HG03095 (cell line): ENCODE measurements at regions not wholly inside any gene's neighbourhood (a gene's known extent, or its start where the extent isn't known, plus 50 kb on each side); places are given as distances from the start of the nearest gene placed in this dataset.
"Not testable (repeated sequence)": the region's sequence is repeated elsewhere in the genome, so short reads cannot be mapped to it uniquely, and the experiment has no call there.

Source experiments
- ATAC-seq: cut with Tn5 transposase; IDR thresholded peaks from one replicate; pipeline ENCODE4 v1.9.1; 2021; ENCODE audit warnings: moderate library complexity; ENCODE audit not compliant: unreplicated experiment

GRCh38 chr10:23643111-23643780, 204.4 kb downstream of the OTUD1 start:
- no peak for ATAC-seq

- no peak for ATAC-seq
Measured at GRCh38 chr10:23648618-23649017, 209.7 kb downstream of the OTUD1 start.

DNA sequence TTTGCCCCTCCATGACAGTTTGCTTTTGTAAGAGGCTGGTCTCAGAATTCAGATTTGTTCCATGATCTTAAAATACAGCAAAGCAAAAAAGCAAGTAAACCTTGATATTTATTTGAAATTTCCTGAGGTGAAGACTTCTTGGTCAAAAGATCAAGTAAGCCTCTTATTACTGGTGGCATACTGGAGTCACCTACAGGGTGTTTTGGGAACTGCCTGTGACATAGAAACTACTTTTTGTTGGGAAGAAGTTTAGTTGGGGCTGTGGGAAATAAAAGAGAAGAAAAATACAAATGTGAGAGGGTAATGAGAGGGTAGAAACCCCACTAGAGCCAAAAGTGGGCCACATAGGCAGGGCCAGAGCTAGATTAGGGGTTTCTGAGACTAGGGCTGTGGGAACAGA, 217.9 kb downstream of the OTUD1 start:
- ATAC-seq, result no peak

DNA sequence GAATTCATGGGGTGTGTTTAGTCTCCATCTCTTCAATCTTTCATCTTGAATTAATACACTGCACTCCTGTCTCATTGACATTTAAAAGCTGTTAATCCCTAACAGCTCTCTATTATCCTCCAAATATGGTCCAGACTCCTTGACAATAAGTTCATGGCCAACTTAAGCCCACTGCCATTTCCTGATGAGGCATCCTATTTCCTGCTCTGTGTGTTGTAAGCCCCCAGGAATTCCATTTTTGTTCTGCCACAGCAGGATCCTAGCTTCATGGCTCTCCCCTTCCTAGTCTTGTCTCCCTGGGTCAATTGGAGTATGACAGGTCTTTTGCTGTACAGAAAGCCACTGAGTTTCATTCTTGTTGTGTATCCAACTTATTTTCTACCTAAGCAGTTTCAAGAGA, 218.8 kb downstream of the OTUD1 start:
- ATAC-seq, result no peak

- not testable (repeated sequence) for ATAC-seq
Measured at GRCh38 chr10:23671866-23672265, 233.0 kb downstream of the OTUD1 start.

GRCh38 chr10:23675585-23675984, 236.7 kb downstream of the OTUD1 start:
- ATAC-seq, result no peak

- no peak for ATAC-seq
Measured at GRCh38 chr10:23676296-23676695, 237.4 kb downstream of the OTUD1 start.

DNA sequence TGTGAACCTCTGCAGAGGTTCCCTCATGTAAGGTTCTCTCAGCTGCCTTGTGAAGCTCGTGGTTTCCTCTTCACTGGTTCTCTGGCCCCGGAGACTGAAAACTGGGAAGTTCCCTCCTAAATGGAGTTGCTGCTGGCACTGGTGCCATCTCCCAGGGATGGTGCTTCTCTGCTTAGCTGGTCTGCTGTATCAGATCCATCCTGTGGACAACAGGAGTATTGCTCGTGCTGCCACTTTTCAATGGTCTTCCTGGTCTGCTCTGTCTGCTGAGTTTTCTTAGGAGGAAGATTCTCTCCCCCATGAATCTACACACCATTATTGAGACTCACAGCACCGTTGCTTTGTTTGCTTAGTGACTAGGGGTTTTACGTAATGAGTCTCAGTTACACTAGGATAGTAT, 247.8 kb downstream of the OTUD1 start:
- ATAC-seq, result no peak

GRCh38 chr10:23692736-23693135, 253.9 kb downstream of the OTUD1 start:
- ATAC-seq, result no peak

- ATAC-seq, result no peak
Measured at GRCh38 chr10:23693501-23693901, 254.6 kb downstream of the OTUD1 start.

GRCh38 chr10:23693925-23694324, 255.1 kb downstream of the OTUD1 start:
- no peak for ATAC-seq

DNA sequence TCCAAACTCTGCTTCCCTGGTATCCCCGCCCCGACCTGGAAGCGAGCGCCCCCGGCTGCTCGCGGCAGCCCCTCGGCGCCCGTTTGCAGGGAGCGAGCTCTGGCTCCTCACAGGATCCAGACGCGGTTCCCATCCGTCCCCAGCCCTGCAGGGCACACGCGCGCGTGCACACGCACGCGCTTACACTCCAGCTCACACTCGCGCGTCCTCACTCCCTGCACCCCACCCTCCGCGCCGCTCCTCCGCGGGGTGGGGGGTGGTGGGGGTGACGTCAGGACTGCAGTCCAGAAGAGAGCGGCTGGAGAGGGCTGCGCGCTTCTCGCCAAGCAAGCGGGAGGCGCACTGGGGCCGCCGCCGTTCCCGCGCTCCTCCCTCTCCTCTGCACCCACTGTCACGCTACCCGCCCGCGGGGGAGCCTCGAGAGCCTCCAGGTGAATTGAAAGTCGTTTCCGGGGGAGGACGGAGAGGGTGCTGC, 255.6 kb downstream of the OTUD1 start:
- ATAC-seq, result no peak

DNA sequence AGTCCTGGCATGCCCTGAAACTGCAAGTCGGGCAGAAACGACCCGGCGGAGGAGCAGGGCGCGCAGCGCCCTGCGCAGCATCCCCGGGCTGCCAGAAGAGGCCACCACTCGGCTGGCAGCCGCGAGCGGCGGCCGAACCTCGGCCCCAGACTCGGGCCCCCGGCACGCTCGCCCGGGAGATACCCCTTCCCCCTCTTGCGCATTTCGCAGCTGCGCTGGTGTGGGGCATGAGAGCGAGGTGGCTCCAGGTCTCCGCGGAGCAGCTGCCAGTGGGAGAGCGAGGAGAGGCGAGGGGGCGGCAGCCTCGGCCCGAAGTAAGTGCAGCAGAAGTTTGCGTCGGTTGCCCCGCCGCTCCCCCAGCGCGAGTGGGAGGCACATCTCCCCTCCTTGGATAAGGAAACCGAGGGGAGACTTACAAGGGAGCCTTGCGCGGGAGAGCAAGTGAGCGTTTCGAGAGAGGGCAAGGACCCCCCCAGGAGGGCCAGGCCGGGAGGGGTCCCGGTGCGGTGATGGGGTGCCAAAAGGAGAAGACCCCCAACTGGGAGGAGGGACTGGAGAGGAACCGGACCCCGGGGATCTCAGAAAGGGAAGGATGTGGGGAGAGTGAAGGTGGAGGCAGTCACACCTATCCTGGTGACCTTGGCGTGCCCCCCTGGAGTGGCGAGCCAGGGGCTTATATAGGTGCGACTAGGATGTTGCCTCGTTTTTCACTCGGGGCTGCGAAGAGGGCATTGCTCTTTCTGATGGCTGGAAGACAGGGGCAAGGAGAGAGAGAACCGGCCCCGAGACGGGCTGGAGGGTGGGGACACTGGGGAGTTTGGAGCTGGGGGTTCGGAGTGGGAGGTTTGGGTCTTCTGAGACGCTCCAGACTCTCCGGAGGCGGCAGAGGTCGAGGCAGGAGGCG, 256.3 kb downstream of the OTUD1 start:
- no peak for ATAC-seq

DNA sequence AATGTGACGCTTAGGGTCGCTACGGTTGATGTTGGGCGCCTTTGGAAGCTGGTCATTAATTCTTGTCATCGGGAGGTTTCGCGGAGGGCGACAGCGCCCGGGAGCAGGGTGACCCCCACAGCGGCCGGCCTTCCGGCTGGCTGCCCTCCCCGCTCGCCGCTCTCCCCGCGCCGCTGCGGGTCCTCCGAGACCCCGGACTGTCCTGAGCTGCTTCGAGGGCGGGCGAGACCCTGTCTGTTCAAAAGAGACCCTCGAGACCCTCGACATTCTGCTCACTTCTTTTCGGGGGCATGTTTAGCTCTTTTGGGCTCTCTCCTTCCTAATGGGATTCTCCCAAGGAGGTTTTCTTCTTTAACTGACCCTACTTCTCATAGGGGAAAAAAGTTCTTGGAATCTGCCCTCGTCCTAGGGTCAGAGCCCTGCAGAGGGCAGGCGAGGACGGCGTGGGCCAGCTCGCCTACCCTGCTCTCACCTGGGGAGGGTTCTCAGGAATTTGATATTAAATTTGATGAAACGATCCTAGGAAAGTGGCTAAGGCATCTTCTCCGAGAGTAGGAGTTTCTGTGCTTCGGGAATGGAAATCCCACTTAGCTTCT, 257.0 kb downstream of the OTUD1 start:
- ATAC-seq, result no peak

DNA sequence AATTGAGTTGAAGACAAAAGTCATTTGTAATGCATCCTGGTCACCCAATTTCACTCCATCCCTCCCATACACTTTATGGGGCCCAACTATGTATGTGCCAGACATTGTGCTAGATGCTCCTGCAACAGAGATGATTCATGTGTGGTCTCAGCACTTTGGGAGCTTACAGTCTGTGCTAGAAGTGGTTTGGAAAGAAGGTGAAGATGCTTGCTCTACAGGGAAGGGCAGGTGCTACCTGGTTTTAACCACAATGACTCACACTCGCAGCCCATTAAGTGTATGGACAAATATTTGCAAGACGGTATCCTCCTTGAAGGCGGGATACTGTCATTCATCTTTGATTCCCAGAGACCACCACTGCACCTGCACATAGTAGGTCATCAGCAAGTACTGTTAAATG, 257.6 kb downstream of the OTUD1 start:
- ATAC-seq, result no peak

DNA sequence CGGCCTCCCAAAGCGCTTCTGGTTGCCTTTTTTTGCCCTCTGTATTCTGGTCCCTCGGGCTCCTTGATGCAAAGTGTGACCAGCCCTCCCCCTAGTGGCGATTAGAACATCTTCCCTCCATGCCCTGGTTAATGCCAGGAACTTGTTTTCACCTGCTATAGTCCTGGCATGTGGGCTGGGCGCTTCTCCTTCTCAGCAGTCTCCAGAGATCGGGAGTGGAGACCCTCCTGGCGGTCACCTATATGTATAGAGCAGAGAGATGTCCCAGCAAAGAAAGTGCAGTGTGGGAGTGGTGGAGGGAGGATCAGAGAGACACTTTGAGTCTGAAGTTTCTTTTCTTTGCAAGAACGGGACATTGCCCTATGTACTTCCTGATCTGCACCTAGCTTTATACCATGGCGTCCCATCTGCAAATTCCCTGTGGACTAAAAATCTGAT, 264.1 kb downstream of the OTUD1 start:
- ATAC-seq, result peak; percentile 96

DNA sequence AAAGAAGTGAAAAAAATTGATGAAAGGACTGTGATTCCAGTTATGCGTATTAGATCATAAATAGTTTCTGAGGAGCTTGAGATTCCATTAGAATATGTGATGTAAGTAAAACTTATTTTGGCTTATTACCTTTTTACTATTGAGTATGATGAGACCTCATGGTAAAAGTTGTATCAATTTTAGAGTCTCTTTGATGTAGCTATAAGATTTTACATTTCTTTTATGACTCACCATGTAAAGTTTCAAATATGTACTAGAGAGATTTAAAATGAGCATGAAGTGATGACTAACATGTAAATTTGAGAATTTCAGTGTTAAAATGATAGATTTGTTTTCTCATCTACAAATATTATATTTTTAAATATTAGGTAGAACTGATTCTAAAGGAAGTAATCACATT, 276.5 kb downstream of the OTUD1 start:
- ATAC-seq, result no peak

- ATAC-seq, result no peak
Measured at GRCh38 chr10:23717913-23718312, 279.0 kb downstream of the OTUD1 start.

DNA sequence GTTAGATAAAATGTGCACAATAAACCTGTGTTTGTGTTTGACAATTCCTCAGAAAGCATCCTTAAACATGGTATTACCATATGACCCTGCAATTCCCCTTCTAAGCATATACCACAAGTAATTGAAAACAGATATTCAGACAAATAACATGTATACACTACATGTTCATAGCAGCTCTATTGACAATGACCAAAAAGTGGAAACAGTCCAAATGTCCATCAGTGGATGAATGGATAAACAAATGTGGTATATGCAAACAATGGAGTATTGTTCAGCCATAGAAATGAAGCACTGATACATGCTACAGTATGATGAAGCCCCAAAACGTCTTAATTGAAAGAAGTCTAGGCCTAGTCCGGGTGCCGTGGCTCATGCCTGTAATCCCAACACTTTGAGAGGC, 280.1 kb downstream of the OTUD1 start:
- ATAC-seq, result no peak

DNA sequence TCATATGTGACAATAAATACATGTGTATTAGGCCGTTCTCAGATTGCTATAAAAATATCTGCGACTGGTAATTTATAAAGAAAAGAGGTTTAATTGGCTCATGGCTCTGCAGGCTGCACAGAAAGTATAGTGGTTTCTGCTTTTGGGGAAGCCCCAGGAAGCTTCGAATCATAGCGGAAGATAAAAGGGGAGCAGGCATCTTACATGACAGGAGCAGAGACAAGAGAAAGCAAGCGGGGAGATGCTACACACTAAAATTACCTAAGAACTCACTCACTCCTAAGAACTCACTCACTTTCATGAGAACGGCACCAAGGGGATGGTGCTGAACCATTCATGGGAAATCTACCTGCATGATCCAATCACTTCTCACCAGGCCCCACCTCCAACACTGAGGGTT, 284.9 kb downstream of the OTUD1 start:
- ATAC-seq, result no peak

DNA sequence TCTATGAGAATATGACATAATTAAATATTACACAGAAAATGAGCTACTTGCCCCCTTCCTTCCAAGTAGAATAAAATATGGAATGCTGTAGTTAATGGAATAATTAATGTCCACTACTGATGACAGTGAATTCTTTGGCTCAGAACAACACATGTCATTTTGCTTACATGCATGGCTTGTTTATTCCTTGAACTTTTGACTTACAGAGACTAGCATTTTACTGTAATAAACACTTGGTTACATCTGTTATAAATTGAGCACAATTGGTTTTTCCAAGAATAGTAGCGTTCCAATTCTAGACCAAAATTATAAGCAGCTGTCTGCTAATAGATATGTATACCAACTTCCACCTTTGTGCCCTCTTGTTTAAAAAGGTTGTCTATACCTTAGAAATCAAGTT, 286.7 kb downstream of the OTUD1 start:
- no peak for ATAC-seq

- peak; percentile 89 for ATAC-seq
Measured at GRCh38 chr10:23742368-23742767, 303.5 kb downstream of the OTUD1 start.
